Smooth muscle cell (in vitro differentiated cells): ENCODE measurements at regions not wholly inside any gene's neighbourhood (a gene's known extent, or its start where the extent isn't known, plus 50 kb on each side); places are given as distances from the start of the nearest gene placed in this dataset.

ENCODE experiments used
- DNase-seq: peaks from one replicate; lab custom pipeline; 2025; ENCODE audit not compliant: unreplicated experiment; lab: John Stamatoyannopoulos, UW
- H2AFZ ChIP-seq: fragments of 200-600 bp; sonication (generic); 2 replicates; pipeline ENCODE4 v1.6.0; 2016; ENCODE audit warnings: antibody characterized with exemption, low read depth, mild to moderate bottlenecking
- H3F3A ChIP-seq: fragments of 200-600 bp; sonication (generic); 2 replicates; pipeline ENCODE4 v1.6.0; 2017; ENCODE audit warnings: antibody characterized with exemption, low read depth
- H3K27ac ChIP-seq: fragments of 200-600 bp; sonication (generic); 2 replicates; pipeline ENCODE4 v1.5.1; 2016; ENCODE audit warnings: low read depth, mild to moderate bottlenecking
- H3K27me3 ChIP-seq: fragments of 200-600 bp; sonication (generic); 2 replicates; pipeline ENCODE4 v1.6.1; 2016; ENCODE audit warnings: low read depth, mild to moderate bottlenecking
- H3K36me3 ChIP-seq: fragments of 200-600 bp; sonication (generic); 2 replicates; pipeline ENCODE4 v1.5.1; 2016; ENCODE audit warnings: low read depth
- H3K4me1 ChIP-seq: fragments of 200-600 bp; sonication (generic); 2 replicates; pipeline ENCODE4 v1.5.1; 2016; ENCODE audit warnings: low read depth
- H3K4me2 ChIP-seq: fragments of 200-600 bp; sonication (generic); 2 replicates; pipeline ENCODE4 v1.6.0; 2016; ENCODE audit warnings: mild to moderate bottlenecking
- H3K4me3 ChIP-seq: fragments of 200-600 bp; sonication (generic); 2 replicates; pipeline ENCODE4 v1.5.1; 2016; ENCODE audit warnings: mild to moderate bottlenecking
- H3K79me2 ChIP-seq: fragments of 200-600 bp; sonication (generic); 2 replicates; pipeline ENCODE4 v1.6.0; 2016; ENCODE audit warnings: low read depth, mild to moderate bottlenecking
- H3K9ac ChIP-seq: fragments of 200-600 bp; sonication (generic); 2 replicates; pipeline ENCODE4 v1.6.0; 2016; ENCODE audit warnings: low read depth
- H3K9me3 ChIP-seq: fragments of 200-600 bp; sonication (generic); replicated peaks from 2 replicates; pipeline ENCODE4 v1.5.1; 2016; ENCODE audit warnings: low read depth
- H4K20me1 ChIP-seq: fragments of 200-600 bp; sonication (generic); 2 replicates; pipeline ENCODE4 v1.6.0; 2016; ENCODE audit warnings: low read depth
- CTCF ChIP-seq: fragments of 200-600 bp; sonication (generic); IDR thresholded peaks from 2 replicates; pipeline ENCODE4 v1.5.1; 2017; ENCODE audit warnings: borderline replicate concordance, mild to moderate bottlenecking, antibody characterized with exemption; ENCODE audit not compliant: insufficient read depth, poor library complexity, severe bottlenecking
- WGBS: methylation state at CpG from one replicate; pipeline ENCODE4 v1.1.7; 2016; ENCODE audit warnings: low lambda C conversion rate; 5-methylcytosine and 5-hydroxymethylcytosine counted together

GRCh38 chr21:27691516-27691915, 724.6 kb upstream of the ADAMTS5 start:
- H3K4me2 ChIP-seq, result no peak overlapping the region
- 38% methylated on average over 1 of the region's 1 CpG for WGBS
- H3K36me3 ChIP-seq, result peaks cover 6% of the 10 kb centered on the region
- DNase-seq, result no peak
- H3K9ac ChIP-seq, result no peak overlapping the region
- H3K4me1 ChIP-seq, result no peaks in the 10 kb centered on the region
- H3F3A ChIP-seq, result peaks cover 8% of the 10 kb centered on the region
- H3K4me3 ChIP-seq, result no peak overlapping the region
- H3K9me3 ChIP-seq, result peaks cover 4% of the 10 kb centered on the region
- TF ChIP-seq CTCF, result no peak
- no peaks in the 10 kb centered on the region for H3K27me3 ChIP-seq
- H3K79me2 ChIP-seq, result no peaks in the 10 kb centered on the region
- no peak overlapping the region for H3K27ac ChIP-seq
- H2AFZ ChIP-seq, result no peak overlapping the region
- H4K20me1 ChIP-seq, result no peaks in the 10 kb centered on the region

GRCh38 chr21:27691006-27691405, 724.1 kb upstream of the ADAMTS5 start:
- no peak overlapping the region for H3K9ac ChIP-seq
- no peak for TF ChIP-seq CTCF
- no peaks in the 10 kb centered on the region for H3K79me2 ChIP-seq
- H4K20me1 ChIP-seq, result no peaks in the 10 kb centered on the region
- peaks cover 8% of the 10 kb centered on the region for H3F3A ChIP-seq
- no peak overlapping the region for H3K4me2 ChIP-seq
- H3K27me3 ChIP-seq, result no peaks in the 10 kb centered on the region
- H3K4me1 ChIP-seq, result no peaks in the 10 kb centered on the region
- no peak for DNase-seq
- H2AFZ ChIP-seq, result no peak overlapping the region
- H3K9me3 ChIP-seq, result peaks cover 4% of the 10 kb centered on the region
- no peak overlapping the region for H3K4me3 ChIP-seq
- peaks cover 6% of the 10 kb centered on the region for H3K36me3 ChIP-seq
- H3K27ac ChIP-seq, result no peak overlapping the region
- 80% methylated on average over 1 of the region's 1 CpG for WGBS

GRCh38 chr21:27690426-27690825, 723.5 kb upstream of the ADAMTS5 start:
- Histone ChIP-seq H2AFZ (no peak overlapping the region), H3K4me2 (no peak overlapping the region), H3F3A (peaks cover 8% of the 10 kb centered on the region), H3K9ac (no peak overlapping the region), H3K36me3 (peaks cover 6% of the 10 kb centered on the region), H3K79me2 (no peaks in the 10 kb centered on the region), H3K4me1 (no peaks in the 10 kb centered on the region), H3K27me3 (no peaks in the 10 kb centered on the region), H3K27ac (no peak overlapping the region), H3K9me3 (peaks cover 4% of the 10 kb centered on the region), H3K4me3 (no peak overlapping the region), H4K20me1 (no peaks in the 10 kb centered on the region)
- no peak for TF ChIP-seq CTCF
- DNase-seq, result no peak
- WGBS, result 84% methylated on average over 4 of the region's 4 CpGs

- Histone ChIP-seq H3K27ac (no peak overlapping the region), H2AFZ (no peak overlapping the region), H3K4me1 (no peaks in the 10 kb centered on the region), H3K9ac (no peak overlapping the region), H3K79me2 (no peaks in the 10 kb centered on the region), H3K4me2 (no peak overlapping the region), H3K9me3 (peaks cover 4% of the 10 kb centered on the region), H4K20me1 (no peaks in the 10 kb centered on the region), H3F3A (peaks cover 8% of the 10 kb centered on the region), H3K4me3 (no peak overlapping the region), H3K36me3 (peaks cover 6% of the 10 kb centered on the region), H3K27me3 (no peaks in the 10 kb centered on the region)
- DNase-seq, result no peak
- no peak for TF ChIP-seq CTCF
Observed at GRCh38 chr21:27688773-27689172, 721.9 kb upstream of the ADAMTS5 start.
